Neuronal stem cell (in vitro differentiated cells): ENCODE measurements at regions not wholly inside any gene's neighbourhood (a gene's known extent, or its start where the extent isn't known, plus 50 kb on each side); places are given as distances from the start of the nearest gene placed in this dataset.

Experiments
- DNase-seq: peaks from one replicate; pipeline ENCODE4 v3.0.0-alpha.2; 2013; ENCODE audit warnings: low spot score
- H2AFZ ChIP-seq: one replicate; pipeline ENCODE4 v1.6.1; 2013; ENCODE audit warnings: mild to moderate bottlenecking, low read length, inconsistent platforms
- H2AK5ac ChIP-seq: 2 replicates; pipeline ENCODE4 v1.6.1; 2013; ENCODE audit warnings: low read depth, mild to moderate bottlenecking, inconsistent platforms, low read length, moderate library complexity, mixed read lengths
- H2BK120ac ChIP-seq: 2 replicates; pipeline ENCODE4 v1.6.1; 2013; ENCODE audit warnings: low read depth, mild to moderate bottlenecking, inconsistent platforms, low read length, moderate library complexity, mixed read lengths
- H2BK12ac ChIP-seq: one replicate; pipeline ENCODE4 v1.6.1; 2013; ENCODE audit warnings: low read length, inconsistent platforms
- H2BK15ac ChIP-seq: 2 replicates; pipeline ENCODE4 v1.6.1; 2013; ENCODE audit warnings: mild to moderate bottlenecking, low read length, inconsistent platforms, mixed read lengths
- H2BK5ac ChIP-seq: one replicate; pipeline ENCODE4 v1.6.1; 2013; ENCODE audit warnings: inconsistent platforms, mild to moderate bottlenecking, low read length, moderate library complexity
- H3K14ac ChIP-seq: one replicate; pipeline ENCODE4 v1.6.1; 2013; ENCODE audit warnings: low read length, inconsistent platforms
- H3K18ac ChIP-seq: 2 replicates; pipeline ENCODE4 v1.6.1; 2013; ENCODE audit warnings: low read length, inconsistent platforms
- H3K23ac ChIP-seq: 2 replicates; pipeline ENCODE4 v1.6.1; 2013; ENCODE audit warnings: low read depth, mild to moderate bottlenecking, mixed read lengths, low read length, inconsistent platforms; ENCODE audit not compliant: poor library complexity
- H3K27ac ChIP-seq: replicated peaks from 3 replicates; pipeline ENCODE4 v1.5.1; 2013; ENCODE audit warnings: low read length, inconsistent platforms
- H3K27me3 ChIP-seq, 3 experiments: 2 replicates each; pipeline ENCODE4 v1.6.1; 2013; ENCODE audit warnings: low read length in 3 of 3, mild to moderate bottlenecking in 2 of 3, inconsistent platforms in 1 of 3, low read depth in 1 of 3, mixed read lengths in 1 of 3, moderate library complexity in 1 of 3; ENCODE audit not compliant: control insufficient read depth in 3 of 3, insufficient read depth in 3 of 3
- H3K36me3 ChIP-seq, 2 donors: replicated peaks in 1 of 2; 2 replicates each; pipeline ENCODE4 v1.6.1; 2013; ENCODE audit warnings: low read length in 2 of 2; ENCODE audit not compliant: control insufficient read depth in 2 of 2, insufficient read depth in 2 of 2
- H3K4ac ChIP-seq: 2 replicates; pipeline ENCODE4 v1.6.1; 2013; ENCODE audit warnings: inconsistent platforms, mild to moderate bottlenecking, low read length, moderate library complexity
- H3K4me1 ChIP-seq, 2 donors: 1 replicate in 1 of 2; 2 replicates in 1 of 2; pipeline ENCODE4 v1.6.1; 2013; ENCODE audit warnings: low read length in 2 of 2, low read depth in 1 of 2; ENCODE audit not compliant: control insufficient read depth in 2 of 2, insufficient read depth in 1 of 2
- H3K4me2 ChIP-seq: one replicate; pipeline ENCODE4 v1.6.1; 2013; ENCODE audit warnings: mild to moderate bottlenecking, low read length, inconsistent platforms; ENCODE audit not compliant: insufficient read depth, poor library complexity, severe bottlenecking
- H3K4me3 ChIP-seq, 2 donors: 2 replicates each; pipeline ENCODE4 v1.5.1; 2013; ENCODE audit warnings: low read length in 2 of 2, mild to moderate bottlenecking in 2 of 2, inconsistent platforms in 1 of 2, moderate library complexity in 1 of 2
- H3K79me1 ChIP-seq: one replicate; pipeline ENCODE4 v1.6.1; 2013; ENCODE audit warnings: low read depth, mild to moderate bottlenecking, inconsistent platforms, low read length, moderate library complexity
- H3K9ac ChIP-seq: one replicate; pipeline ENCODE4 v1.6.1; 2013; ENCODE audit warnings: mild to moderate bottlenecking, low read depth, low read length, inconsistent platforms; ENCODE audit not compliant: poor library complexity
- H3K9me3 ChIP-seq, 2 donors: replicated peaks in 1 of 2; 2 replicates each; pipeline versions ENCODE3 to v1.6.1; 2013; ENCODE audit warnings: low read length in 2 of 2, mild to moderate bottlenecking in 2 of 2, inconsistent platforms in 1 of 2, low read depth in 1 of 2, mixed read lengths in 1 of 2, moderate library complexity in 1 of 2; ENCODE audit not compliant: control insufficient read depth in 2 of 2, insufficient read depth in 1 of 2
- H4K8ac ChIP-seq: one replicate; pipeline ENCODE4 v1.6.1; 2013; ENCODE audit warnings: low read depth, mild to moderate bottlenecking, inconsistent platforms, low read length, moderate library complexity
- H4K91ac ChIP-seq: one replicate; pipeline ENCODE4 v1.6.1; 2013; ENCODE audit warnings: low read length, low read depth, mild to moderate bottlenecking, inconsistent platforms; ENCODE audit not compliant: poor library complexity
- WGBS, 2 donors: extraction: QIAGEN DNeasy Blood & Tissue Kit; methylation state at CpG; one replicate each; pipeline ENCODE4 v1.1.7; 2013; ENCODE audit warnings: missing lambda C conversion rate in 2 of 2, mixed read lengths in 1 of 2; ENCODE audit not compliant: insufficient read length in 2 of 2, insufficient replicate concordance in 1 of 2; ENCODE audit errors: extremely low coverage in 2 of 2; 5-methylcytosine and 5-hydroxymethylcytosine counted together

DNA sequence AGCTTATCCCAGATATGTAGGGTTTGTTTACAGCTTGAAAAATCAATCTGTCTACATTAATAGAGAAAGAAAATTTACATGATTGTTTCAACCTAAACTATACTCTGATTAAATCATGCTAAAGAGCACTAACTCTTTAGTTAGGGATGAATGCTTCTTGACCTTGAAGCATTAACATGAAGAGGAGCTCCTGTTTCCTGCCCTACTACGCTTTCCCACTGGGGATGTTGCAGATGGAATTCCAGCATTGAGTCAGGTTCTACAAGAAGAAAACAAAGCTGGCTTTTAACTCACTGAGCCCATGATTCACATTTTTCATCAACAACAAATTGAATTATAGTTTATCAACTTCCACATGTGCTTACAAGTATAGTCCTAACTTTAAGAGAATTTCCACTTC is 471.3 kb downstream of the TMEM232 start:
- Histone ChIP-seq H3K4me3 (no peak overlapping the region), H3K27ac (peak overlapping the region; percentile 38)

DNA sequence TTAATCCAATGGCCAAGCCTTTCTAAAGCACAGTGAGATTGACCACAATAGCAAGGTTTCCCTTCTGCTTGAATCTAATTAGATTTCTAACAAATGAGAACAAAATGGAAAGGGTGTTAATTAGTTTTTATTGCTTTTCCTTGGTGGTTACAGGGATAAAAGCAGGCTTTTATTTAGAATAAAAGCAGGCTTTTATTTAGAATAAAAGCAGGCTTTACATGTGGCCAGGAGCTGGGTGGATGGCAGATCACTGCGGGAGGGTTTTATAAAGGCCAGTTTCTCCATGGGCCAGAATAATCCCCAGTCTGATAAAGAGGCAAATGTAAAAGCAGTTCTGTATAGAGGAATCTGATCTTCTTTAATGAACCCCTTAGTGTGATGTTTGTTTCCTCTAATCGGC is 470.2 kb downstream of the TMEM232 start:
- no peak overlapping the region for H2BK5ac ChIP-seq
- no peaks in the 10 kb centered on the region for H3K79me1 ChIP-seq
- H2BK120ac ChIP-seq, result no peak overlapping the region
- no peak overlapping the region for H3K4ac ChIP-seq
- no peak overlapping the region for H4K91ac ChIP-seq
- H3K27ac ChIP-seq, result peak overlapping the region; percentile 97
- peaks cover 19 to 20% of the 10 kb centered on the region in 2 donors for H3K4me1 ChIP-seq
- H4K8ac ChIP-seq, result no peak overlapping the region
- no peak overlapping the region for H2AK5ac ChIP-seq
- no peak overlapping the region for H3K4me3 ChIP-seq
- peak; percentile 62 for DNase-seq
- H3K18ac ChIP-seq, result no peak overlapping the region
- no peak overlapping the region for H3K9ac ChIP-seq
- no peak overlapping the region for H3K4me2 ChIP-seq
- H3K9me3 ChIP-seq, result no peaks in the 10 kb centered on the region
- no peak overlapping the region for H3K14ac ChIP-seq
- no peaks in the 10 kb centered on the region for H3K27me3 ChIP-seq
- WGBS, 2 donors, result no CpG with 5 or more reads among the region's 2 CpGs
- H3K36me3 ChIP-seq, result no peaks in the 10 kb centered on the region
- no peak overlapping the region for H3K23ac ChIP-seq
- no peak overlapping the region for H2BK15ac ChIP-seq
- no peak overlapping the region for H2BK12ac ChIP-seq
- H2AFZ ChIP-seq, result peak overlapping the region; percentile 5

More for the DNA sequence above, 471.3 kb downstream of the TMEM232 start:
- Histone ChIP-seq H2BK12ac (no peak overlapping the region), H3K79me1 (no peaks in the 10 kb centered on the region), H2BK15ac (no peak overlapping the region), H4K8ac (no peak overlapping the region), H3K4me1 (peaks cover 27 to 29% of the 10 kb centered on the region in 2 donors), H3K36me3 (no peaks in the 10 kb centered on the region), H3K27me3 (no peaks in the 10 kb centered on the region), H2AFZ (no peak overlapping the region), H3K9me3 (no peaks in the 10 kb centered on the region), H3K23ac (no peak overlapping the region), H3K18ac (no peak overlapping the region), H3K4ac (no peak overlapping the region), H3K14ac (no peak overlapping the region), H2BK5ac (no peak overlapping the region), H3K4me2 (no peak overlapping the region), H2AK5ac (no peak overlapping the region), H2BK120ac (no peak overlapping the region), H4K91ac (no peak overlapping the region), H3K9ac (no peak overlapping the region)
- no CpG with 5 or more reads among the region's 1 CpG for WGBS, 2 donors
- DNase-seq, result no peak

- Histone ChIP-seq H3K79me1 (no peaks in the 10 kb centered on the region), H2BK15ac (no peak overlapping the region), H2AFZ (peak overlapping the region; percentile 64), H3K4me3 (peak overlapping the region in 1 of 2 donors; percentile 39), H2BK12ac (no peak overlapping the region), H2BK120ac (no peak overlapping the region), H3K27me3 (no peaks in the 10 kb centered on the region), H3K9ac (no peak overlapping the region), H3K4ac (no peak overlapping the region), H3K4me1 (peaks cover 13 to 18% of the 10 kb centered on the region in 2 donors), H3K18ac (no peak overlapping the region), H3K27ac (peak overlapping the region; percentile 97), H4K8ac (no peak overlapping the region), H3K23ac (no peak overlapping the region), H2BK5ac (no peak overlapping the region), H3K4me2 (peak overlapping the region; percentile 37), H4K91ac (no peak overlapping the region), H3K36me3 (no peaks in the 10 kb centered on the region), H2AK5ac (no peak overlapping the region), H3K9me3 (no peaks in the 10 kb centered on the region), H3K14ac (no peak overlapping the region)
- WGBS, 2 donors, result no CpG with 5 or more reads among the region's 6 CpGs
- DNase-seq, result no peak
Observed at GRCh38 chr5:110257971-110258370, 468.5 kb downstream of the TMEM232 start.

- Histone ChIP-seq H2BK120ac (no peak overlapping the region), H2BK5ac (no peak overlapping the region), H3K23ac (no peak overlapping the region), H2BK15ac (no peak overlapping the region), H3K9me3 (peaks cover 0 to 4% of the 10 kb centered on the region in 2 donors), H3K4me3 (peak overlapping the region in 1 of 2 donors; percentile 39), H3K18ac (peak overlapping the region; percentile 40), H3K4me1 (peaks cover 13 to 18% of the 10 kb centered on the region in 2 donors), H3K4ac (no peak overlapping the region), H3K14ac (no peak overlapping the region), H3K36me3 (no peaks in the 10 kb centered on the region), H3K79me1 (no peaks in the 10 kb centered on the region), H4K91ac (no peak overlapping the region), H2AFZ (peak overlapping the region; percentile 64), H2AK5ac (no peak overlapping the region), H4K8ac (no peak overlapping the region), H3K4me2 (peak overlapping the region; percentile 29), H3K27ac (peak overlapping the region; percentile 97), H3K9ac (no peak overlapping the region), H2BK12ac (no peak overlapping the region), H3K27me3 (no peaks in the 10 kb centered on the region)
- WGBS, 2 donors, result no CpG with 5 or more reads among the region's 5 CpGs
- DNase-seq, result peak; percentile 65
Observed at GRCh38 chr5:110258460-110259216, 467.8 kb downstream of the TMEM232 start.
